Globus pallidus (tissue), 1 donor: ENCODE measurements at regions not wholly inside any gene's neighbourhood (a gene's known extent, or its start where the extent isn't known, plus 50 kb on each side); places are given as distances from the start of the nearest gene placed in this dataset.
"Not testable (repeated sequence)": the region's sequence is repeated elsewhere in the genome, so short reads cannot be mapped to it uniquely, and the experiment has no call there.

Experiments used
- DNase-seq: peaks from one replicate; pipeline ENCODE4 v3.0.0-alpha.2; 2015; ENCODE audit warnings: low spot score

DNA sequence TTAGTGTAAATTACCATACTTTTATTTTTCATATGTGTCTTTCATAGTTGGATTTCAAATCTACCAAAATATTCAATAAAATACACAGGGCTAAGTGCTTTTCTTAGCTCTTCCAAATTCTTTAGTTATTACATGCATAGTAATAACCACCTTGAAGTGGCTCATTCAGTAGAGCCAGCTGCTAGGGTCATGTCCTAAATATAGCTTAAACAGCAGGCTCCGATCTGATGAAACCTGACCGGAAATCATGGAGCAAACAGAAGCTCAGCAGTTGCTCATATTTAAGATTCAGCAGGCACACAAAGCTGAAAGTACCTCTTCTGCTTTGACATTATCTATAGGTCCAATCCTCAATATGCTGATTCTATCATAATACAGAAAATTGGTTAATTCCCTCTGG, 1470.4 kb downstream of the ADGRL3 start:
- no peak for DNase-seq

GRCh38 chr4:62661821-62662220, 1461.7 kb downstream of the ADGRL3 start:
- no peak for DNase-seq

DNA sequence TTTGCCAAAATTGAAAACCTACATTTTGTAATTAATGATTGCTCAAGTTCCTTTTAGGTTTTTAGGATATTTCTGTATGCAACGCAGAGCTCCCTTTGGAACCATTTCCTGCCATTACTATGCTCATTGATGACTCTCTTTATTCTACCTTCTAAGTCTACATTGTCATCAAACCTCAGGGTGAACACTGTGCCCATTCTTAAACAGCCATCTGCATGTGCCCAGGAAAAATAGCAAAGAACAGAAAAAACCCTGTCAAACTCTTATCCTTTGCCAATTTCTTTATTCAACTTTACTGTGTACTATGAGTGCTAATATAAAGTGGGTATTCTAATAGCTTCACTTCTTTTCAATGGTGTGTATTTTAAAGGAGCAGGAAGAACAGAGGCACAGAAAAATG, 1455.9 kb downstream of the ADGRL3 start:
- DNase-seq = peak; percentile 6

- peak; percentile 24 for DNase-seq
Observed at GRCh38 chr4:62644372-62644771, 1444.2 kb downstream of the ADGRL3 start.

DNA sequence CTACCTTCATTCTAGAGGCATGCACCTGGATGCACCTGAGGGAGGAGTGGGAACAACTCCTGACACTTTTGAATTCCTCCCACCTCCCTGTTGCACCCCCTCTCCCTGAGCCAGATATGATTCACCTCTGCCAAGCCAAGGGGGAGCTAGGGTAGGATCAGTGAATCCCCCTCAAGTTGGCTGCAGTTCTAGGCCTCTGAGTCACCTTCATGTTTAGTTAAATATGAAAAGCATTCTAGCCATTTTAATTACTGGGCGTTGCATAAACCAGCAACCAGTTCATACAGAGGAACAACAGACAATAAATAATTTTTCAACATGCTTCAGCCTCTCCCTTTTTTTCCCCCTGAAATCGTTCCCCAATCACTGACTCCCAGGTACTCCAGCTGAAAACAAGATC, 1440.2 kb downstream of the ADGRL3 start:
- no peak for DNase-seq

- DNase-seq = no peak
Observed at GRCh38 chr4:62627671-62628070, 1427.5 kb downstream of the ADGRL3 start.

DNA sequence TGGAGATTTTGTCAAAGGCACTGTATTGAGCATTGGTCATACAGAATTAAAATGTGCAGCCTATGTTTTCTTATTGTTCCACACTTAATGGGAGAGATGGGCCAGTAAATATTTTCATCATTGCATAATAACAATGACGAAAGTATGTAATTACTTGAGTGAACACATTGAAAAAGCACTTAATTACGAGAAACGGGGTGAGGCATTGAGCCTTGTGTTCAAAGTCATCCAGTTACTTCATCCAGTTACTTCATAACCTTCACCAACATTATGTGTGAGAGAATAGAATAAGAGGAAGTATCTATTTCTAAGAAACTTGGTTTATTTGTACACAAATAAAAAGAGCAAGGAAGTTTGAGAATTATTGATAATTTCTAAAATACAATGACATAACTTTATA, 1427.0 kb downstream of the ADGRL3 start:
- no peak for DNase-seq

GRCh38 chr4:62622089-62622488, 1422.0 kb downstream of the ADGRL3 start:
- no peak for DNase-seq

DNA sequence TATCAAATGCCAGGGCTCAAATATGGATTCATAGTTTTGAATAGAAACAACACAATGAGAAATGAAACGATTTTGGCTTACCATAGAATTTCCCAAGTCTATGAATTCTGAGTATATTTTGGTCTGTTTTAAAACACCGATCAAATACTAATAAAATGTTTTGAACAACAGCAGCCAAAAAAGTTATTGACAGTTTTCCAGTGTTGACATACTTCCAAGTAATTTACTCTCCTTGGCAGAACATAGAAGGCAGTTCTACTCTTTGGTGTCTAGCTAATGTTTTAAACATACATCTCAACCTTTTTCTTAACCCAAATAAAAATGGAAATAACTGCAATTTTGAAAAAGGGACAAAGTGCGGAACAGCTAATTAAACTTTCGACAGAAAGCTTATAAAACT, 1419.8 kb downstream of the ADGRL3 start:
- no peak for DNase-seq

GRCh38 chr4:62618042-62618441, 1417.9 kb downstream of the ADGRL3 start:
- DNase-seq = no peak

DNA sequence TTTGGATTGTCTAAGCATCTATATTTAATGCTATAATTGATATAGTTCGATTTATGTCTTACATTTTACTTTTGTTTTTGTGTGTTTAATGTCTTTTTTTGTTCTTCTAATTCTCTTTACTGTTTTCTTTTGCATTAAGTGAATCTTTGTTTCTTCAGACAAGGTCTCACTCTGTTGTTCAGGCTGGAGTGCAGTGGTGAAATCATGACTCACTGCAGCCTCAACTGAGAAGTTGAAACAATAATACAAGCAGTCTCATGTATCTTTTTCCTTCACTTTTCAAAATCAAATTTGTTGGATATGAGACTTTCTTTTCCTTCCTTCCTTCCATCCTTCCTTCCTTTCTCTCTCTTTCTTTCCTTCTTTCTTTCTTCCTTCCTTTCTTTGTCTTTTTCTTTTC, 1401.6 kb downstream of the ADGRL3 start:
- DNase-seq = no peak

GRCh38 chr4:62595265-62595664, 1395.1 kb downstream of the ADGRL3 start:
- not testable (repeated sequence) for DNase-seq

DNA sequence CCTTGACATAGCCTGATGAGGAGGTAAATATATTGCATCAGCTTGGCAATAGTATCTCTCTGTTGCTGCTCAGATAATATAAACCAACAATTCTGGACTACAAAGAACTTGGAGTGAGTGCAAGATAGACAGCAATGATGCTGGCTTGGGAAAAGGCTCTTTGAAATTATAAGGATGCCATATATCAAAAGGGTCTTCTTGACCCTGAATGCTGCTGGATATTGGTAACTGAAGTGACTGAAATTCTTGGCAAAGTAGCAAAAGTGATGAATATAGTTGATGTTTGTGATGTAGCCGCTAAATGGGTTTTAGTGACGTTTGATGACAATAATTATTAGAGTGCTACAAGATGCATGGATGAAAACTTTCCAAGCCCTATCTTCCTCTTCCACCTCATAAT, 1391.6 kb downstream of the ADGRL3 start:
- DNase-seq = no peak

DNA sequence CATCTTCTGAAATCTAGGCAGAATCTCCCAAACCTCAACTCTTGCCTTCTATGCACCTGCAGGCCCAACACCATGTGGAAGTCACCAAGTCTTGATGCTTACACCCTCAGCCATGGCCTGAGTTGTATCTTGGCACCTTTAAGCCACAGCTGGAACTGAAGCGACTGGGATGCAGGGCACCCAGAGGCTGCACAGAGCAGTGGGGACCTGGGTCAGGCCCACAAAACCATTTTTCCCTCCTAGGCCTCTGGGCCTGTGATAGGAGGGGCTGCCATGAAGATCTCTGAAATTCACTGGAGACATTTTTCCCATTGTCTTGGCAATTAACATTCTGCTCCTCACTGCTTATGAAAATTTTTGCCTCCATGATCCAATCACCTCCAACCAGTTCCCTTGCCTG, 1388.5 kb downstream of the ADGRL3 start:
- DNase-seq = no peak

- DNase-seq = no peak
Observed at GRCh38 chr4:62571494-62571893, 1371.4 kb downstream of the ADGRL3 start.

- no peak for DNase-seq
Observed at GRCh38 chr4:62560858-62561257, 1360.7 kb downstream of the ADGRL3 start.

DNA sequence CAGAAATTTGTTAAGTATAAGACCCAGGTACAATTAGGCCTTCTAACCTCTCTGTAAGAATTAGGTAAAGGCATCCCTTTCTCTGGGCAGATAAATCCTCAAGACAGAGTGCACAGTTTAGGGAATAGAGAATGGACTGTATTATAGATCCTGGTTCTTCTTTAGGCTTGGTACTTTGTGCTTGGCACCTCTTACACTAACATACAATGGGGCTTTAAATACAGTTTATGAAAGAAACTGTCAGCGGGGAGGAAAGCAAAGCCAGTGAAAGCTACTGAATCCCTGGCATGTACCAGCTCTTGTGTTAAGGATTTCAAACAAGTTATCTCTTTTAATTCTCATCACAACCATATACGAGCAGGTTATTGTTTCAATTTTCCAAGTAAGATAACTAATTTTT, 1350.0 kb downstream of the ADGRL3 start:
- DNase-seq = peak; percentile 47

- DNase-seq = no peak
Observed at GRCh38 chr4:62549601-62550000, 1349.5 kb downstream of the ADGRL3 start.

- no peak for DNase-seq
Observed at GRCh38 chr4:62548765-62549164, 1348.6 kb downstream of the ADGRL3 start.

DNA sequence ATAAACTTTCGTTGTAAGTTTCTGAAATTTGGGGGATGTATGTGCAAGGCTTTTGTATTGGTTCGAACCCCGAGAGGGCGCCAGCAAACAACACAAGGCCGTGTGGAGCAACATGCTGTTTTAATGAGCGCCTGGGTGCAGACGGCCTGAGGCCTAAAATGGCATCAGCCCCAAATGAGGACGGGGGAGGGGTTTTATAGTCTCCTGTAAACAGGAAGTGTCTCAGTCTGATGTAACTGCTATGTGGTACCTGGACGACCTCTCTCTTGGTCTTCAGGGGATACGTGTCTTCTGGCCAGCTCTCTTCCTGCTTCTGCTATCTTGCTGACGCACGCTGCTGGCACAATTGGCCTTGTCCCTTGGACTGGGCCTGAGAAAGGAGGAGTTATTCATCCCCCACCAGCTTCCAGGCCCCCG, 1348.0 kb downstream of the ADGRL3 start:
- DNase-seq = no peak

- no peak for DNase-seq
Observed at GRCh38 chr4:62544428-62544827, 1344.3 kb downstream of the ADGRL3 start.

GRCh38 chr4:62543002-62543401, 1342.9 kb downstream of the ADGRL3 start:
- DNase-seq = no peak

GRCh38 chr4:62533573-62533972, 1333.4 kb downstream of the ADGRL3 start:
- DNase-seq = no peak

DNA sequence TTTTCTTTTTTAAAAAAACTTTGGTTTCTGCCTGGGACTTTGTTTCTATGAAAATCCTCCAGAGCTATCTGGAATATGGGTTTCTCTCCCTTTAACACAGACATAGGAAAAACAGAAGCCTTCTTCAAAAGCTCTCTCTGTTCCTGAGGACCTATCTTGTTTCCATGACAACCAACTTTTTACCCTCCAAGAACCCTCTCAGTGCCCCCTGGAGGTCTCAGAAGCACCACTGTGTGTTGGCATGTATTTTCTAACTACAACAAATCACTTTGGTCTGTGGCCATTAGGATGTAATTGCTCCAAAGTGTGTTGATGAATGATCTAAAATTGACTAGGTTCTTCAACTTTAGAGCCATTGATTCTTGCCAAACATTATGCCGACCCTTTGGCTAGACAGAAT, 1331.6 kb downstream of the ADGRL3 start:
- no peak for DNase-seq

GRCh38 chr4:62531264-62531663, 1331.1 kb downstream of the ADGRL3 start:
- DNase-seq = no peak
